Tibial nerve (tissue), 4 donors: ENCODE measurements at regions not wholly inside any gene's neighbourhood (a gene's known extent, or its start where the extent isn't known, plus 50 kb on each side); places are given as distances from the start of the nearest gene placed in this dataset.

Experiments
- DNase-seq, 2 donors: peaks; one replicate each; pipeline ENCODE4 v3.0.0-alpha.2; 2019; ENCODE audit warnings: low spot score in 2 of 2
- H3K27ac ChIP-seq, 4 donors: fragments of 200-600 bp; sonication (generic) in 3 of 4; one replicate each; pipeline ENCODE4 v1.5.1; 2017 to 2019; ENCODE audit warnings: mild to moderate bottlenecking in 1 of 4
- H3K27me3 ChIP-seq, 2 donors: fragments of 200-600 bp; sonication (generic) in 1 of 2; one replicate each; pipeline versions ENCODE4 v1.5.1 to v1.6.0; 2017 to 2019
- H3K36me3 ChIP-seq, 3 donors: fragments of 200-600 bp; sonication (generic); one replicate each; pipeline ENCODE4 v1.5.1; 2018 to 2019
- H3K4me1 ChIP-seq, 4 donors: fragments of 200-600 bp; sonication (generic) in 3 of 4; one replicate each; pipeline ENCODE4 v1.5.1; 2017 to 2019
- H3K4me3 ChIP-seq, 4 donors: fragments of 200-600 bp; sonication (generic) in 3 of 4; one replicate each; pipeline ENCODE4 v1.5.1; 2017 to 2019; ENCODE audit warnings: mild to moderate bottlenecking in 1 of 4, moderate library complexity in 1 of 4
- H3K9me3 ChIP-seq, 4 donors: fragments of 200-600 bp; sonication (generic) in 3 of 4; one replicate each; pipeline ENCODE4 v1.5.1; 2017 to 2019
- EP300 ChIP-seq, 2 donors: sonication (generic); formaldehyde crosslinking; IDR thresholded peaks; one replicate each; pipeline ENCODE4 v1.6.1; 2017; ENCODE audit warnings: antibody characterized with exemption in 2 of 2, mild to moderate bottlenecking in 1 of 2
- POLR2A ChIP-seq, 2 donors: fragments of 450-650 bp; IDR thresholded peaks; one replicate each; pipeline ENCODE4 v1.6.1; 2017; ENCODE audit warnings: antibody characterized with exemption in 2 of 2, mild to moderate bottlenecking in 2 of 2, moderate library complexity in 2 of 2
- WGBS, 2 donors: methylation state at CpG; one replicate each; pipeline ENCODE4 v1.1.5; 2018; 5-methylcytosine and 5-hydroxymethylcytosine counted together
- TF ChIP-seq, protein P1 (sequence below), 5 experiments: fragments of 200-600 bp in 3 of 5; fragments of 450-650 bp in 2 of 5; sonication (generic) in 3 of 5; IDR thresholded peaks; one replicate each; pipeline ENCODE4 v1.5.1; 2016 to 2019; ENCODE audit warnings: antibody characterized with exemption in 5 of 5, mild to moderate bottlenecking in 3 of 5, moderate library complexity in 2 of 5

DNA sequence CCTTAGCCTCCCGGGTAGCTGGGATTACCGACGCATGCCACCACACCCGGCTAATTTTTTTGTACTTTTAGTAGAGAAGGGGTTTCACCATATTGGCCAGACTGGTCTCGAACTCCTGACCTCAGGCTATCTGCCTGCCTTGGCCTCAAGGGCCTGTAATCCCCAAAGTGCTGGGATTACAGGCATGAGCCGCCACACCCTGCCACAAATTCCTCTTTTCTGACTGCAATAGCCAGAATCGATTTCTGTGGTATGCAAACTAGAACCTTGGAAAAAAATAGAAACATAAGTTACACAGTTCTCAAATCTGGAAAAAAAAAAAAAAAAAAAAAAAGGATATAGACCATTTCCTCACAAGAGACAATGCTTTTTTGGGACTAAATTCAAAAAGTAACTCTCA, 184.6 kb upstream of the EGLN3 start:
- DNase-seq = no peak
- H3K27ac ChIP-seq = no peak overlapping the region
- no peaks in the 10 kb centered on the region for H3K27me3 ChIP-seq

DNA sequence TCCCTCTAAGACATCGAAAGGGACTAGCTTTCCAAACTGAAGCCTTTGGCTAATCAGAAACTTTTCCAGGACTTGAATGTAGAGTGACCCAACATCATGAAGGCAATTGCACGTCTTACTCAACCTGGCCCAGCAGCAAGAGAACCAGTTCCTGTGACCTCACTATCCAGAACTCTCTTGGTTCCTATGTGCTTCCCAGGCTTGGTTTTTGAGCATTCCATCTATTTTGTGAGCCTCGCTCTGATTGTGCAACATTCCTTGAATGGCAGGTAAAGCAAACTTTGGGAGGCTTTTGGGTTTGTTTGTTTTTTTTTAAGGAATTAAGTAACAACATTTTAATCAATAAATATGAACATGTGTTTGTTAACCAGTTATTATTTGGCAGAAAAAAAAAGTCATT, 183.6 kb upstream of the EGLN3 start:
- no peak overlapping the region for H3K4me3 ChIP-seq
- DNase-seq = no peak
- peaks cover 0 to 10% (median 0%) of the 10 kb centered on the region in 4 donors for H3K4me1 ChIP-seq
- no peaks in the 10 kb centered on the region for H3K27me3 ChIP-seq
- H3K9me3 ChIP-seq = no peaks in the 10 kb centered on the region
- WGBS, 2 donors = 91 to 95% methylated on average over 3 of the region's 3 CpGs
- H3K27ac ChIP-seq = no peak overlapping the region
- TF ChIP-seq EP300 (IDR thresholded peaks at IDR 0.05) = no peak
- TF ChIP-seq, protein P1, sequence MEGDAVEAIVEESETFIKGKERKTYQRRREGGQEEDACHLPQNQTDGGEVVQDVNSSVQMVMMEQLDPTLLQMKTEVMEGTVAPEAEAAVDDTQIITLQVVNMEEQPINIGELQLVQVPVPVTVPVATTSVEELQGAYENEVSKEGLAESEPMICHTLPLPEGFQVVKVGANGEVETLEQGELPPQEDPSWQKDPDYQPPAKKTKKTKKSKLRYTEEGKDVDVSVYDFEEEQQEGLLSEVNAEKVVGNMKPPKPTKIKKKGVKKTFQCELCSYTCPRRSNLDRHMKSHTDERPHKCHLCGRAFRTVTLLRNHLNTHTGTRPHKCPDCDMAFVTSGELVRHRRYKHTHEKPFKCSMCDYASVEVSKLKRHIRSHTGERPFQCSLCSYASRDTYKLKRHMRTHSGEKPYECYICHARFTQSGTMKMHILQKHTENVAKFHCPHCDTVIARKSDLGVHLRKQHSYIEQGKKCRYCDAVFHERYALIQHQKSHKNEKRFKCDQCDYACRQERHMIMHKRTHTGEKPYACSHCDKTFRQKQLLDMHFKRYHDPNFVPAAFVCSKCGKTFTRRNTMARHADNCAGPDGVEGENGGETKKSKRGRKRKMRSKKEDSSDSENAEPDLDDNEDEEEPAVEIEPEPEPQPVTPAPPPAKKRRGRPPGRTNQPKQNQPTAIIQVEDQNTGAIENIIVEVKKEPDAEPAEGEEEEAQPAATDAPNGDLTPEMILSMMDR (IDR thresholded peaks at IDR 0.05) = no peak
- TF ChIP-seq POLR2A (IDR thresholded peaks at IDR 0.05) = no peak
- H3K36me3 ChIP-seq = no peaks in the 10 kb centered on the region

More for the DNA sequence above, 184.6 kb upstream of the EGLN3 start:
- H3K36me3 ChIP-seq = no peaks in the 10 kb centered on the region
- TF ChIP-seq, protein P1 (IDR thresholded peaks at IDR 0.05) = no peak
- H3K4me3 ChIP-seq = no peak overlapping the region
- peaks cover 0 to 18% (median 0%) of the 10 kb centered on the region in 4 donors for H3K4me1 ChIP-seq
- whole genome bisulfite sequencing, 2 donors = 71 to 80% methylated on average over 7 of the region's 7 CpGs
- no peaks in the 10 kb centered on the region for H3K9me3 ChIP-seq

DNA sequence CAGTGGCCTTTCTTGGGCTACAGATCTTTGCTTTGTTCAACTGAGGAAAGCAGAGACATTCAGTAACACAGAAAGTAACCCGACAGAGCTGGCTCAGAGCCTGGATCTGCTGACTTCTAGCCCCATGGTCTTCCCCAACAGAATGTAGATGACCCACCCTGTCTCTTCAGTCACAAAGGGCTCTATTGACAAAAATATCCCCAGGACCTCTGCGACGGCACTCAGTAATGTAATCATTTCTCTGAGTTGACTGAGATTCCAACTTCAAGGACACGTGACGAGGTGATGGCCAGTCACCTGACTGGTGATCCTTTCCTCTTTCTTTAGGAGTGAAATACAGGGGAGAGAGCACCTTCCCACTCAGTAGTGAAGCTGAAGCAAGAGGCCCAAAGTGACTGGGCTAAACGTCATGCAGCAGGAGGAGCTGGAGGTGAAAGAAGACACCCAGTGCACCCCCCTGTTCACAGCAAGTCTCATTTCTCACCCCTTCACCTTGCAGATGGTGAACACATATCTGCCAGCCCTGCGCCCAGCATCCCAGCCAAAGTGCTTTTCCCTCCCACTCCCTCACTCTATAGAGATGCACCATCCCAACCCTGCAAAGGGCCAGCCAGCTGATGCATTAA, 179.2 kb upstream of the EGLN3 start:
- 53 to 57% methylated on average over 7 of the region's 7 CpGs for WGBS, 2 donors
- peaks cover 0 to 7% (median 0%) of the 10 kb centered on the region in 4 donors for H3K4me1 ChIP-seq
- DNase-seq = no peak
- no peaks in the 10 kb centered on the region for H3K36me3 ChIP-seq
- no peaks in the 10 kb centered on the region for H3K27me3 ChIP-seq
- H3K4me3 ChIP-seq = no peak overlapping the region
- H3K9me3 ChIP-seq = no peaks in the 10 kb centered on the region
- no peak for TF ChIP-seq EP300 (IDR thresholded peaks at IDR 0.05)
- no peak for TF ChIP-seq POLR2A (IDR thresholded peaks at IDR 0.05)
- TF ChIP-seq, protein P1 (IDR thresholded peaks at IDR 0.05) = no peak
- H3K27ac ChIP-seq = no peak overlapping the region

DNA sequence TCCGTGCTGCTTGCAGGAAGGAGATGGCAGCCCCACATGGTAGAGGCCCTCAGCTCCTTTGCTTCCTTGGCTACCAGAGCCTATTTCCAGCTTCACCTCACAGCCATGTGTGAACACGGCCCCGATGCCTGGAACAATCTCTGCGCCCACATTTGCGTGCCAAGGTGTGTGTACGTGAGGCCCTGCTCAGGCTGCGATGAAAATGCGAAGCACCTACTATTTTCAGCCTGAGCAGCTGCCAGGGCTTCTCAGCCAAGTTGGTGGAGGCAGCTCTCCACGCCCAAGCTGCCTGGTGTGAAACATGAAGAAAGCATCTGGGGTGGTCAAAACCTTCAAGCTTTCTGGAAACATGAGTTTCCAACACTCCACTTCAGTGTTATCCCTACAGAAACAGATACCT, 177.8 kb upstream of the EGLN3 start:
- H3K9me3 ChIP-seq = no peaks in the 10 kb centered on the region
- no peaks in the 10 kb centered on the region for H3K27me3 ChIP-seq
- 92 to 94% methylated on average over 9 of the region's 9 CpGs for WGBS, 2 donors
- TF ChIP-seq POLR2A (IDR thresholded peaks at IDR 0.05) (no peak), EP300 (IDR thresholded peaks at IDR 0.05) (no peak)
- TF ChIP-seq, protein P1 (IDR thresholded peaks at IDR 0.05) = no peak
- no peak overlapping the region for H3K27ac ChIP-seq
- no peak for DNase-seq
- H3K4me1 ChIP-seq = peaks cover 0 to 7% (median 0%) of the 10 kb centered on the region in 4 donors
- H3K36me3 ChIP-seq = no peaks in the 10 kb centered on the region
- H3K4me3 ChIP-seq = no peak overlapping the region

DNA sequence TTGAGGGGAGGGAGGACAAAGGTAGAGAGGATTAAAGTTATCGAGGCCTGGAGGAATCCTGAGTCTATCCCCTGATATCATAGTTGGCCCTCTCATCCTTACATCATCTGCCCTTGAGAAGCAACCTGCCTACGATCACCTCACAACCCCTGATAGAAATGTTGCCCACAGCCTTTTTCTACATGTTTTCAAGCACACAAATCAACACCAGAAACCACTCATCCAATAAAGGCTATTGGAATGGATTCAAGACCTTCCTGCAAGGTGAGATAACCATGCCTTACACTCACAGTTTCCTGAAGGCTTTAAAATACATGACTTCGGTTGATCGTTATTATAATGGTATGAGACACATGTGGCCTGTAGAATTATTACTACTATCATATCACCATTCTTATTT, 175.7 kb upstream of the EGLN3 start:
- Histone ChIP-seq H3K4me1 (peaks cover 0 to 7% (median 0%) of the 10 kb centered on the region in 4 donors), H3K9me3 (no peaks in the 10 kb centered on the region), H3K36me3 (no peaks in the 10 kb centered on the region), H3K27me3 (no peaks in the 10 kb centered on the region), H3K27ac (no peak overlapping the region), H3K4me3 (no peak overlapping the region)
- TF ChIP-seq EP300 (IDR thresholded peaks at IDR 0.05) = no peak
- TF ChIP-seq, protein P1 (IDR thresholded peaks at IDR 0.05) = no peak
- TF ChIP-seq POLR2A (IDR thresholded peaks at IDR 0.05) = no peak
- 90 to 93% methylated on average over 4 of the region's 4 CpGs for WGBS, 2 donors
- no peak for DNase-seq
